H1 (cell line): ENCODE measurements at regions not wholly inside any gene's neighbourhood (a gene's known extent, or its start where the extent isn't known, plus 50 kb on each side); places are given as distances from the start of the nearest gene placed in this dataset.

Experiments
- CTCF ChIA-PET: fragments of 300-600 bp; sonication (Branson Sonifier 250); formaldehyde crosslinking; loops from one replicate; lab custom pipeline; 2021; ENCODE audit not compliant: partially characterized antibody; lab: Charles Lee
- POLR2A ChIA-PET: fragments of 300-600 bp; sonication (Branson Sonifier 250); formaldehyde crosslinking; loops from one replicate; lab custom pipeline; 2021; ENCODE audit warnings: inconsistent platforms; ENCODE audit not compliant: partially characterized antibody; lab: Charles Lee
- DNase-seq, 2 experiments: peaks; one replicate each; pipeline versions ENCODE4 v3.0.0 to v3.0.0-alpha.2; 2010 to 2022; ENCODE audit warnings: low spot score in 2 of 2, low read depth in 1 of 2, mixed read lengths in 1 of 2
- FAIRE-seq: peaks from 2 replicates; lab custom pipeline; 2011; peaks lifted over from hg19 to GRCh38; lab: Jason Lieb, UNC
- H2AFZ ChIP-seq: 2 replicates; pipeline ENCODE4 v1.8.1; 2012; ENCODE audit warnings: low read length, inconsistent platforms
- H2AK5ac ChIP-seq: 2 replicates; pipeline ENCODE4 v1.6.1; 2013; ENCODE audit warnings: low read depth, low read length
- H2BK120ac ChIP-seq: replicated peaks from 2 replicates; pipeline ENCODE3; 2013; ENCODE audit warnings: low read depth, low read length, inconsistent platforms
- H2BK12ac ChIP-seq: 2 replicates; pipeline ENCODE4 v1.6.1; 2013; ENCODE audit warnings: low read depth, low read length
- H2BK15ac ChIP-seq: 2 replicates; pipeline ENCODE4 v1.6.1; 2013; ENCODE audit warnings: low read length
- H2BK20ac ChIP-seq: 2 replicates; pipeline ENCODE4 v1.6.1; 2013; ENCODE audit warnings: low read length
- H2BK5ac ChIP-seq: 2 replicates; pipeline ENCODE4 v1.6.1; 2013; ENCODE audit warnings: low read depth, low read length
- H3K14ac ChIP-seq: 2 replicates; pipeline ENCODE4 v1.6.1; 2013; ENCODE audit warnings: inconsistent platforms; ENCODE audit not compliant: insufficient read length
- H3K18ac ChIP-seq: 2 replicates; pipeline ENCODE4 v1.6.1; 2013; ENCODE audit warnings: low read length; ENCODE audit errors: extremely low read depth
- H3K23ac ChIP-seq: 2 replicates; pipeline ENCODE4 v1.6.1; 2013; ENCODE audit warnings: inconsistent platforms; ENCODE audit not compliant: insufficient read length
- H3K23me2 ChIP-seq: 2 replicates; pipeline ENCODE4 v1.6.1; 2013; ENCODE audit warnings: low read depth, low read length
- H3K27ac ChIP-seq: 2 replicates; pipeline ENCODE4 v1.6.1; 2011; ENCODE audit warnings: low read depth, low read length, inconsistent platforms
- H3K27me3 ChIP-seq, 4 experiments: replicated peaks in 1 of 4; 1 replicate in 1 of 4; 2 replicates in 3 of 4; pipeline versions ENCODE4 v1.6.1 to v1.8.1; 2011 to 2013; ENCODE audit warnings: low read length in 3 of 4, mild to moderate bottlenecking in 3 of 4, inconsistent platforms in 2 of 4, mixed read lengths in 2 of 4, moderate library complexity in 1 of 4; ENCODE audit not compliant: control insufficient read depth in 3 of 4, insufficient read depth in 3 of 4; ENCODE audit errors: extremely low read depth in 1 of 4
- H3K36me3 ChIP-seq, 4 experiments: 2 replicates each; pipeline versions ENCODE4 v1.6.1 to v1.8.1; 2011 to 2013; ENCODE audit warnings: mild to moderate bottlenecking in 4 of 4, low read length in 3 of 4, moderate library complexity in 2 of 4, control low read depth in 1 of 4, inconsistent platforms in 1 of 4; ENCODE audit not compliant: insufficient read depth in 4 of 4, control insufficient read depth in 2 of 4
- H3K4ac ChIP-seq: replicated peaks from 2 replicates; pipeline ENCODE3; 2013; ENCODE audit warnings: low read length, low read depth, mixed read lengths, inconsistent platforms; ENCODE audit not compliant: insufficient read length
- H3K4me1 ChIP-seq, 4 experiments: replicated peaks in 1 of 4; 1 replicate in 1 of 4; 2 replicates in 3 of 4; pipeline versions ENCODE4 v1.6.1 to v1.8.1; 2011 to 2013; ENCODE audit warnings: low read length in 3 of 4, inconsistent platforms in 2 of 4, mixed read lengths in 1 of 4; ENCODE audit not compliant: insufficient read depth in 4 of 4, control insufficient read depth in 3 of 4
- H3K4me2 ChIP-seq, 2 experiments: 2 replicates each; pipeline versions ENCODE4 v1.6.1 to v1.8.1; 2011 to 2013; ENCODE audit warnings: low read depth in 2 of 2, low read length in 2 of 2, control low read depth in 1 of 2, inconsistent platforms in 1 of 2, mild to moderate bottlenecking in 1 of 2; ENCODE audit not compliant: insufficient read depth in 1 of 2
- H3K4me3 ChIP-seq, 4 experiments: fragments of 200-600, 300-600 bp in 1 of 4; sonication (generic), shearing (Covaris generic), sonication (Bioruptor Twin) in 1 of 4; 2 replicates each; pipeline versions ENCODE4 v1.5.1 to v1.8.1; 2011 to 2016; ENCODE audit warnings: low read length in 4 of 4, low read depth in 3 of 4, control low read depth in 2 of 4, inconsistent platforms in 2 of 4, mild to moderate bottlenecking in 2 of 4, mixed read lengths in 1 of 4, moderate library complexity in 1 of 4; ENCODE audit not compliant: insufficient read depth in 2 of 4; ENCODE audit errors: extremely low read depth in 1 of 4
- H3K56ac ChIP-seq: replicated peaks from 2 replicates; pipeline ENCODE3; 2013; ENCODE audit warnings: low read depth, mild to moderate bottlenecking, mixed read lengths, low read length, inconsistent platforms; ENCODE audit not compliant: insufficient read length
- H3K79me1 ChIP-seq: 2 replicates; pipeline ENCODE4 v1.6.1; 2013; ENCODE audit warnings: low read depth, low read length, control low read depth
- H3K79me2 ChIP-seq, 2 experiments: 2 replicates each; pipeline versions ENCODE4 v1.6.1 to v1.8.1; 2012 to 2013; ENCODE audit warnings: low read length in 2 of 2, mild to moderate bottlenecking in 2 of 2, inconsistent platforms in 1 of 2; ENCODE audit not compliant: insufficient read depth in 2 of 2, control insufficient read depth in 1 of 2
- H3K9ac ChIP-seq, 4 experiments: replicated peaks in 1 of 4; 1 replicate in 1 of 4; 2 replicates in 3 of 4; pipeline versions ENCODE4 v1.6.1 to v1.8.1; 2011 to 2013; ENCODE audit warnings: low read depth in 3 of 4, low read length in 3 of 4, control low read depth in 2 of 4, mild to moderate bottlenecking in 2 of 4, moderate library complexity in 2 of 4, inconsistent platforms in 1 of 4; ENCODE audit errors: extremely low read depth in 1 of 4
- H3K9me3 ChIP-seq, 2 experiments: 2 replicates each; pipeline versions ENCODE4 v1.6.1 to v1.8.1; 2012 to 2013; ENCODE audit warnings: mild to moderate bottlenecking in 2 of 2, moderate library complexity in 2 of 2, control low read depth in 1 of 2, inconsistent platforms in 1 of 2, low read depth in 1 of 2, low read length in 1 of 2, mixed read lengths in 1 of 2; ENCODE audit not compliant: insufficient read depth in 2 of 2
- H4K20me1 ChIP-seq, 2 experiments: replicated peaks in 1 of 2; 2 replicates each; pipeline versions ENCODE3 to v1.8.1; 2011 to 2013; ENCODE audit warnings: inconsistent platforms in 2 of 2, low read length in 2 of 2, mild to moderate bottlenecking in 1 of 2; ENCODE audit not compliant: insufficient read depth in 2 of 2, control insufficient read depth in 1 of 2
- H4K5ac ChIP-seq: 2 replicates; pipeline ENCODE4 v1.6.1; 2013; ENCODE audit warnings: low read length, low read depth, mixed read lengths, inconsistent platforms; ENCODE audit not compliant: insufficient read length
- H4K8ac ChIP-seq: 2 replicates; pipeline ENCODE4 v1.8.0; 2013; ENCODE audit warnings: mild to moderate bottlenecking, moderate library complexity, low read length, inconsistent platforms; ENCODE audit not compliant: insufficient read depth; ENCODE audit errors: extremely low read depth
- H4K91ac ChIP-seq: replicated peaks from 2 replicates; pipeline ENCODE3; 2013; ENCODE audit warnings: low read length, mixed read lengths, inconsistent platforms; ENCODE audit not compliant: insufficient read length
- CEBPB ChIP-seq: IDR thresholded peaks from 2 replicates; pipeline ENCODE4 v1.6.1; 2012; ENCODE audit warnings: low read depth, low read length
- CTBP2 ChIP-seq: IDR thresholded peaks from 2 replicates; pipeline ENCODE4 v1.7.0; 2011; ENCODE audit warnings: borderline replicate concordance, mild to moderate bottlenecking, moderate library complexity, mixed read lengths, low read length; ENCODE audit not compliant: insufficient read depth, insufficient read length
- whole genome bisulfite sequencing, 2 experiments: shearing (Covaris generic) in 1 of 2; methylation state at CpG; one replicate each; pipeline versions ENCODE4 v1.1.6 to v1.1.7; 2013 to 2015; ENCODE audit warnings: low lambda C conversion rate in 2 of 2, mixed read lengths in 2 of 2, inconsistent platforms in 1 of 2, low coverage in 1 of 2, missing lambda C conversion rate in 1 of 2; ENCODE audit not compliant: insufficient replicate concordance in 2 of 2, insufficient coverage in 1 of 2, insufficient read length in 1 of 2; ENCODE audit errors: extremely low coverage in 1 of 2, missing lambda C conversion rate in 1 of 2; 5-methylcytosine and 5-hydroxymethylcytosine counted together

GRCh38 chr14:85991156-85991555 lies 461.2 kb downstream of the FLRT2 start:
- Histone ChIP-seq H3K79me2 (no peaks in the 10 kb centered on the region), H3K36me3 (no peaks in the 10 kb centered on the region), H3K23me2 (no peaks in the 10 kb centered on the region), H4K5ac (no peak overlapping the region), H3K27me3 (no peaks in the 10 kb centered on the region), H3K9ac (no peak overlapping the region), H4K91ac (no peak overlapping the region), H2BK120ac (no peak overlapping the region), H3K4me2 (no peak overlapping the region), H3K4me1 (no peaks in the 10 kb centered on the region), H3K18ac (no peak overlapping the region), H3K79me1 (no peaks in the 10 kb centered on the region), H2AK5ac (no peak overlapping the region), H3K23ac (no peak overlapping the region), H3K4me3 (no peak overlapping the region), H3K27ac (no peak overlapping the region), H2BK5ac (no peak overlapping the region), H3K56ac (no peak overlapping the region), H2BK15ac (no peak overlapping the region), H3K9me3 (no peaks in the 10 kb centered on the region), H4K20me1 (no peaks in the 10 kb centered on the region), H2BK20ac (no peak overlapping the region), H2AFZ (no peak overlapping the region), H4K8ac (no peak overlapping the region), H3K14ac (no peak overlapping the region)
- DNase-seq (no peak), FAIRE-seq (no peak)
- WGBS, 2 experiments: 87% methylated on average over 4 of the region's 4 CpGs; no CpG with 5 or more reads in 1 of the 2 experiments
- POLR2A ChIA-PET: no interaction called here
- TF ChIP-seq CEBPB (0 out of 2 replicates have a peak, but pooled peaks have one; percentile 42), CTBP2 (no peak)
- TF ChIP-seq, all 59 proteins: peak for 1
- Histone ChIP-seq H3K4ac (no peak overlapping the region), H2BK12ac (no peak overlapping the region)
- CTCF ChIA-PET: interaction anchor here (0.6 to 0.7 kb wide), 3 partner anchors 120 to 1634 kb away, joined by 3 read pairs; no protein-coding TSS in a partner anchor
